ENCODE measurements at regions not wholly inside any gene's neighbourhood (a gene's known extent, or its start where the extent isn't known, plus 50 kb on each side); places are given as distances from the start of the nearest gene placed in this dataset.

DNA sequence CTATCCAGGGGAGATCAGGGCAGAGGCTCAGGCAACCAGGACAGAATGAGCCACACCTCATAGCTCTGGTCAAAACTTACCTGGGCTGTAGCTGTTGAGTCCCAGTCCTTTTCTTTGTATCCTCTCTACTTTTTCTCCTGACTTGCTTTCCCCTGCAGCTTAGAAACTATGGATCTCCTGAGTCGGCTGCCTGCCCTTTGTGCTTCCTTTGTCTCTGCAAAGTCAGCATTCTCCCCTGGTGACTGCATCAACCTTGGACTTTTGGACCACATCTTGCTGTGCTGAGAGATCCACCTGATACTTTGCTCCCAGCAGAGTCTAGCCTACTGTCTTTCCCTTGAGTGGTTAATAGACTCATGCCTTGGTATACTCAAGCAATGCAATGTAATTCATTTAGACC, 353.3 kb downstream of the SIPA1L2 start:
- DNase-seq (ENCODE audit: low read depth) = no peak

GRCh38 chr1:232274999-232275710, 354.8 kb downstream of the SIPA1L2 start:
- no peak for DNase-seq (ENCODE audit: low read depth)

- peak; percentile 16 for DNase-seq (ENCODE audit: low read depth)
Observed at GRCh38 chr1:232274236-232274855, 355.6 kb downstream of the SIPA1L2 start.

GRCh38 chr1:232273011-232273410, 356.9 kb downstream of the SIPA1L2 start:
- no peak for DNase-seq (ENCODE audit: low read depth)

DNA sequence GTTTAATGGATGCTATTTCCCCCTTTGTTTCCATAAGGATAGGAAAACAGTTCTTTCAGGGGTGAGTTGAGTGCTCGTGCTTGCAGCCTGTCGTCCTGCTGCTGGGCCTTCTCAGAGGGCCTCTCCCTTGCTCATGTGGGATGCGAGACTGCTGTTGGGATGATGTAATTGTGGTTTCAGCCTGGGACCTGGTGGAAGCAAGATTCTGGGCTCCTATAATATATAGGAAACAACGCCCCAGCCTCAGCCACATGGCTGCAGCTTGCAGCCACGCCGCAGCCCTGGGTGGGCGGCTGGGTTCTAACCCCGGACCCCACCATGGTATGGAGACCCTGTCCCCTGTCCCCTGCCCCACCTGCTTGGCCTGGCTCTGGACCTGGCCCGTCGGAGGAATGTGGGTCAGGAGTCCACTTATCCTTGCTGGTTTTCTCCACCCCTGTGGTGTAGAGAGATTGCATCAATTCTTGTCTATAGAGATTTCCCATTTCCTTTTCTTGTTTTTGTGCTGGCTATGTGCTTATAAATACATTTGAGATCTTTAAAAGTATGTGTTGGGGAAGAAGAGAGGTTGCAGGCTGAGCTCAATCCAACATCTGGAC, 357.8 kb downstream of the SIPA1L2 start:
- no peak for DNase-seq (ENCODE audit: low read depth)

DNA sequence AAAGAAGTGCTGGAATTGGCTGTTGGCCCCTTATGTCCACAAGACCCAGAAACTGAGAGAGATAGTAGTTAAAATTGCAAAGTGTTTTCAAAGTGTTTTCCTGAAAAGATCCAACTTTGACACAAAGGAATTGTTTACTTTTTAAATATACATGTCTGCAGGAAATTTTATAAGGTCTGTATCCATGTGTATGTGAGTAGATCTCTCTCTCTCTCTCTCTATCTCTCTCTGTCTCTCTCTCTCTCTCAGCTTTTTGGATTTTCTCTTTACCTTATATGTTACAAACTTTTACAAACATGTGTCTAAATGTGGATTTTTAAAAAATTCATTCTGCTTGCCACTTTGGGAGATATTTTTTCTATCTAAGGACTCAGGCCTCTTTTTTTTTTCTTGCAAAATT, 358.6 kb downstream of the SIPA1L2 start:
- DNase-seq (ENCODE audit: low read depth) = no peak

- no peak for DNase-seq (ENCODE audit: low read depth)
Observed at GRCh38 chr1:232269988-232270387, 359.9 kb downstream of the SIPA1L2 start.

DNA sequence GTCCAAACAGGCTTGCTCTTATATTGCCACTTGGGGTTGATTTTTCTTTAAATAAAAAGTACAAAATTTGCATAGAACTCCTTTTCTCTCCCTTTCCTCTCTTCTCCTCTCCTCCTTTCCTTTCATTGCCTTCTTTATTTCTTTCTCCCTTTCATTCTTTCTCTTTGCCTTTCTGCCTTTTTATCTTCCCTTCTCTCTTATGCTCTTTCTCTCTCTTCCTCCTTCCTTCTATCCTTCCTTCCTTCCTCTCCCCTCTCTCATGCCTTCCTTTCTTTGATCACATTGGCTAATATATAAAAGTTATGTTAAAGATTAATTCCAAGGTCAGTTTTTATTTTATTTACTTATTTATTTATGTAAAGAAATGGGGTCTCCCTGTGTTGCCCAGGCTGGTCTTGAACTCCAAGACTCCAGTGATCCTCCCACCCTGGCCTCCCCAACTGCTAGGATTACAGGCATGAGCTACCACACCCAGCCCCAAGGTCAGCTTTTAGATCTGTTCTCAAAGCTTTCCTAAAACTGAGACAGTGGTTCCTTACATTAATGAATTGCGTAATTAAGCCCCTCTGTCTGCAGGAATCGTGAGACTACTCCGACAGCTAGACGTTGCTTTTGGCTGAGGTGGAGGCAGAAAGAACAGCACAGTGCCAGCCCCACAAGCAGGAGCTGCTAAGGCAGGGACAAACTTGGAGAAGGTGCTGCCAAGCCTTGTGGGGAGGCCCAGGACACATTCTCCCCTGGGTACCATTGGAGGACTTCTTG, 361.9 kb downstream of the SIPA1L2 start:
- DNase-seq (ENCODE audit: low read depth) = no peak

DNA sequence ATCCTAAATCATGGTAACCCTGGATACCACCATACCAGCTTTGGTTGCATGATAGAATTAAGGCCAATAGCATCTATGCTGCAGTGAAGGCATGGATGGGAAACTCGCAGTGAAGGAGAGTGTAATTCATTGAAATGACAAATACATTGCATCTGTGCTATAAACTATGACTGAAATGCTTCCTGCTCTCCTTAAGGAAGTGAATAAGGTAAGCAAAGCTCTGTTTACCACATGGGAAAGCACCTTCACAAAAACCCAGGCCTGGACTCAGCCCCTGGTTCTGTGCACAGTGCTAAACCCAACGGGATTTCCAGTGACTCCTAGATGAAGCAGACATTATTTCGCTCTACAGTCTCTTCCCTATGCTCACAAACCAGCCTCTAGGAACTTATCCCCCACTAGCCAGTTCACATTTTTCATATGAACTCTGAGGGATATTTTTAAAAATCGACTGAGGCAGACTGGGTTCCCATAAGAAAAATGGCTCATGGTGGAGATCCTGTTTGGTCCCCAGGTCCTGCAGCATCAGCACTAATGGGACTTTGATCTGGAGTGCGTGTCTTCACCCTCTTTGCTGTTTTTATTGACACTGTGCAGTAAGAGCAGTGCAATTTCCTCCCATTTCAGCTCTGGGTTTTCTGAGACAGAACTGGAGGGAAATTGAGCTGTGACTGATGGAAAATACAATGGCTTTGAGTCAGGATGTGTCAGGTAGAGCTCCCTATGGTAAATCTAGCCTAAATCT, 362.7 kb downstream of the SIPA1L2 start:
- DNase-seq (ENCODE audit: low read depth) = no peak

GRCh38 chr1:232263452-232263851, 366.5 kb downstream of the SIPA1L2 start:
- no peak for DNase-seq (ENCODE audit: low read depth)

GRCh38 chr1:232262991-232263390, 366.9 kb downstream of the SIPA1L2 start:
- DNase-seq (ENCODE audit: low read depth) = no peak

DNA sequence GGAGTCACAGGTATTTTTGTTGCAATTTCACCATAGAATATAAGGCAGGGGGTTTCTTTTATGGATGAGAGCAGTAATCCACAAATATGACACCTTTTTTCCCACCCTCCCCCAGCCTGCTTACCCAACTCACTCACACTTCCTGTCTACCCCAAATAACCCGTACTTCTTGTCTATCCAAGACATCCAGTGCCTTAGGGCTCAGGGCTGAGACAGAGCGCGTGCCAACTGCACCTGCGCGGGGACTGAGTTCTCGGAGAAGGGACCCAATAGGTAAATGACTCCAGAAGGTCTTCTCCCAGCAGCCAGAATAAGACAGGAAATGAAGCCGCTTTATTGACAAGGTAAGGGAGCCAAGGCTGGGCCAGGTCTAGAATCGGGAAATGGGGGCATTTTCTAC, 369.1 kb downstream of the SIPA1L2 start:
- no peak for DNase-seq (ENCODE audit: low read depth)

DNA sequence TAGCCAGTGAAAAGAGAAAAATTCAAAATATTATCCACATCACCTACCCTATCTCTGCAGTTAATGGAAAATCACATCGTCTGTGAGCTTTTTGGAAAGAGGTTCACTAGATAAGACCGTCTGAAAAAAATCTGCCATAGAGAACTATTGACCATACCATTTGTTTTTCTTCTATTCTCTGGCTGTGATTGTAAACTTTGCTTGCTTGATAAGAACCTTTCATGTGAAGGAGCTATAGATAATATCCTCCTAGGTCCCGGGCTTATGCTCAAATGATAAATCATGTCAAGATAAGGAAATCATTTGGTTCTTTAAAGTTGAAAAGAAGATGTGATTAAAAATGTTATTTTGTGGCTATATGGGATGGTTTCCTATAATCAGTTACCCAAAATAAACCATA, 369.9 kb downstream of the SIPA1L2 start:
- DNase-seq (ENCODE audit: low read depth) = no peak

DNA sequence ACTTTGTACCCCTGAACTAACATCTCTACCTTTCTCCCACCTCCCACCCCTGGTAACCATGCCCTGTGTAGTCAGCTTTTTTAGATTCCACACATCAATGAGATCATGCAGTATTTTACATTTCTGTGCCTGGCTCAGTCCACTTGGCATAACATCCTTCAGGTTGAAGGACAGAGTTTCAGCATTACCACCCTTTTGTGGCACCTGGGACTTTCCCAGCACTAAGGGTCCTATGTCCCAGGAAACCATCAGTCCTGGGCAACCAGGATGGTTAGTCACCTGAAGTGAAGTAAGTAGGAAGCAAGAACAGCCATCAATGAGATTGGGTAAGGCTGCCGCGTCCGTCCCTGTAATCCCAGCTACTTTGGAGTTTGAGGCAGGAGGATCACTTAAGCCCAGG, 370.6 kb downstream of the SIPA1L2 start:
- no peak for DNase-seq (ENCODE audit: low read depth)

- DNase-seq (ENCODE audit: low read depth) = no peak
Observed at GRCh38 chr1:232252546-232253118, 377.3 kb downstream of the SIPA1L2 start.

GRCh38 chr1:232250838-232251237, 379.1 kb downstream of the SIPA1L2 start:
- no peak for DNase-seq (ENCODE audit: low read depth)

DNA sequence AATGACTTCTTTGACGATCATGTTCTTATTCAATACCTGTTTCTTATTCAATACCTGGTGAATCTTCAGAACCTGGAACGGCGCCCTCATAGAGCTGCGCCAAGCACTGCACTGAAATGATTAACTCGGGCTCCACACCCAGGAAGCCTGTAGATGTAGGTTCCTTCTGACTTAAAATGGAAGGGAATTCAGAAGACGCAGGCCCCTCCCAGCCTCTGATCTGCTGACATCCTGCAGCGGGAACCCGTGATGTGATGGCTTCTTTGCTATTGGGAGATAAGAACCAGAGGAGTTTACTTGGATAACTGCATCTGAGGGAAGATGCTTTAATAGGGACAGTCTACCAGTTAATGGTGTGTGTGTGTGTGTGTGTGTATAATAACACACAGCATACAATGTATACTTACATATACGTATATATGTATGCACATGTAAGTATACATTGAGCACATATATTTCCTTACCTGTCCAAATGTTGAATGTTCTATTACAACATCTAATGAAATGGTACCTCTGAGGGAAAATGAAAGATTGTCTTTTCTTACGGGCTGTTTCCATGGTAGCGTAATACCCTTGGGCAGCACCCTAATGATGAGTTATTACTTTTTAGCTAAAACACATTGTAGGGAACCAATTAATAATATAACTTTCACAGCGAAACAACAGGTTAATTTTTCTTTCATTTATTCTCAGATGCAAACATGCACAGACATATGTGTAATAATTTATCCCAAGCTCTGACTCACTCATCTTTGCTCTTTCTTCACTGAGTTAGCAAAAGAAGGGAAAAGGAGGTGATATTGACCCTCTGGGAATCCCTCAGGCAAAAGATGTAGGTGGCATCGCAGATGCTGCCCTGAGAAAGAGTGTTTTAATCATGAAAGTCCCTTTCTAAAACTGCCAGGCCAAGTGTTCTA, 379.8 kb downstream of the SIPA1L2 start:
- no peak for DNase-seq (ENCODE audit: low read depth)

GRCh38 chr1:232249339-232249738, 380.6 kb downstream of the SIPA1L2 start:
- no peak for DNase-seq (ENCODE audit: low read depth)

- no peak for DNase-seq (ENCODE audit: low read depth)
Observed at GRCh38 chr1:232248276-232248820, 381.6 kb downstream of the SIPA1L2 start.

DNA sequence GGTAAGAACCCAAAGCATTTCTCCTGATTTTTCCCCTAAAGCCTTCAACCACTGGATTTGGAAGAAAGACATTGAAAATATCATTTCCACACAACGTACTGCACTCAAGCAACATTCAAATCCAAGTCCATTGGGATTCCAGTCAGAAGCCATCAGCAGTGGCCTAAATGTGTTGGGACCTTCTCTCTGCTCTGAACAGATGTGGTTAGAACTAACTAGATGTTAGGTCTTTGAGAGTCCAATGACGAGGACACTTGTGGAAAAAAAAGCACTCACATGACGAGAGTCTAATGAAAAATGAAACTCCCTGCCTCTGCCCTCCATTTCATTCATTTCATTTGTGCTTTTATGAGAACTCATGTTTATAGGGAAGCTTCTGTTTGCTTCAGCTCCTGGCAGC, 382.3 kb downstream of the SIPA1L2 start:
- no peak for DNase-seq (ENCODE audit: low read depth)

All from GM04503 (cell line).